ENCODE measurements at regions not wholly inside any gene's neighbourhood (a gene's known extent, or its start where the extent isn't known, plus 50 kb on each side); places are given as distances from the start of the nearest gene placed in this dataset.

DNA sequence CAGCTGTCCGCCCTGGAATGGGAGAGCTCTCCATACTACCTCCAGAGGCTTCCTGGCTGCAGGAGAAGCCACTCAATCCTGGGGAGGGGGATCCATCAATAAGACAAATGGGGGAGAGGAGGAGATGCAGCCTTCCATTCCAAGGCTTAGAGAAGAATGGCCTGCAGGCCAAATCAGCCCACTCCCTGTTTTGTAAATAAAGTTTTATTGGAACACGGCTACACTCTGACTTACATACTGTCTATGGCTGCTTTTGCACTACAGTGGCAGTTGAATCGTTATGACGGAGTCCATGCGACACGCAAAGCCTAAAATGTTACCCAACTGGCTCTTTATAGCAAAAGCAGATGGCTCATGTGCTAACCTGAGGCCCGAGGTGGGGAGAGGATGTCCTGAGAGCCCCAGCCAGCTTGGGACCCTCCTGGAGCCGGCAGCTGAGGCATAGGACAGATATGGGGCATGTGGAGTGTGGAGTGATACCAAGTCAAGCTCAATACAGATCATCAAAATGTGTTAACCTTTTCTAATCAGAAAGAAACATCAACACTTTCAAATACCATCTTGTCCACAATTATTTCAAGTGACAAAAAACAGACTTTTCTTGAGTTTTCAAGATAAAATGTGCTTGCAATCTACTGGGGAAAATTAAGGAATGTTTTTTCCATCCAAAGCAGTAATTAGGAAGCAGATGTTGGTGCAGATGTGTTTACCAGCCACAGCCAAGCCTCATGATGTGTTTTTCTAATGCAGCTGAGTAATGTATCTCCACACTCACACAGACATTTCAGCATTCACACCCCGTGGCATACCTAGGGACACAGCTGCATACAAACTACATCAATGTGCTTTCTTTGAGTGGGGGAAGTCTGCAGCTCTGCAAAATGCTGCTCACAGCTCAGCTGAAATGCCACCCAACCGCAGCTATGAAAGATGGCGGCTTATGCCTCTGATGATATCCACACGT, 181.6 kb downstream of the SHANK2 start:
- H3K4me1 ChIP-seq (ENCODE audit: control insufficient read depth in 4 of 4, insufficient read depth in 4 of 4, low read length in 3 of 4) = no peaks in the 10 kb centered on the region
- 92% methylated on average over 12 of the region's 12 CpGs for WGBS
- peaks cover 0 to 16% (median 5%) of the 10 kb centered on the region in 4 donors for H3K36me3 ChIP-seq (ENCODE audit: control insufficient read depth in 4 of 4, insufficient read depth in 3 of 4, low read depth in 1 of 4, low read length in 3 of 4)
- no peak overlapping the region for H3K4me3 ChIP-seq (ENCODE audit: low read depth in 1 of 3, low read length in 3 of 3)
- no peak for TF ChIP-seq HNF4G (IDR thresholded peaks at IDR 0.05)
- no peak for TF ChIP-seq TAF1 (conservative IDR thresholded peaks at IDR 0.05)
- no peak for TF ChIP-seq FOXA2 (IDR thresholded peaks at IDR 0.05)
- no peak for TF ChIP-seq RAD21 (IDR thresholded peaks at IDR 0.05)
- TF ChIP-seq GABPA (IDR thresholded peaks at IDR 0.05 in 1 of 2, conservative IDR thresholded peaks at IDR 0.05 in 1 of 2) = no peak
- TF ChIP-seq, protein P1, sequence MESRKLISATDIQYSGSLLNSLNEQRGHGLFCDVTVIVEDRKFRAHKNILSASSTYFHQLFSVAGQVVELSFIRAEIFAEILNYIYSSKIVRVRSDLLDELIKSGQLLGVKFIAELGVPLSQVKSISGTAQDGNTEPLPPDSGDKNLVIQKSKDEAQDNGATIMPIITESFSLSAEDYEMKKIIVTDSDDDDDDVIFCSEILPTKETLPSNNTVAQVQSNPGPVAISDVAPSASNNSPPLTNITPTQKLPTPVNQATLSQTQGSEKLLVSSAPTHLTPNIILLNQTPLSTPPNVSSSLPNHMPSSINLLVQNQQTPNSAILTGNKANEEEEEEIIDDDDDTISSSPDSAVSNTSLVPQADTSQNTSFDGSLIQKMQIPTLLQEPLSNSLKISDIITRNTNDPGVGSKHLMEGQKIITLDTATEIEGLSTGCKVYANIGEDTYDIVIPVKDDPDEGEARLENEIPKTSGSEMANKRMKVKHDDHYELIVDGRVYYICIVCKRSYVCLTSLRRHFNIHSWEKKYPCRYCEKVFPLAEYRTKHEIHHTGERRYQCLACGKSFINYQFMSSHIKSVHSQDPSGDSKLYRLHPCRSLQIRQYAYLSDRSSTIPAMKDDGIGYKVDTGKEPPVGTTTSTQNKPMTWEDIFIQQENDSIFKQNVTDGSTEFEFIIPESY (IDR thresholded peaks at IDR 0.05) = no peak
- TF ChIP-seq NR2F2 (IDR thresholded peaks at IDR 0.05) = no peak
- no peak for TF ChIP-seq FOXA1 (IDR thresholded peaks at IDR 0.05)
- H3K27ac ChIP-seq (ENCODE audit: low read depth in 1 of 2, low read length in 2 of 2) = no peak overlapping the region
- no peak overlapping the region for H3K9ac ChIP-seq (ENCODE audit: low read depth in 1 of 2, low read length in 2 of 2)
- no peaks in the 10 kb centered on the region for H3K27me3 ChIP-seq (ENCODE audit: control insufficient read depth in 4 of 4, insufficient read depth in 4 of 4, low read length in 3 of 4)
- no peak for DNase-seq (ENCODE audit: low spot score)
- no peaks in the 10 kb centered on the region for H3K9me3 ChIP-seq (ENCODE audit: control insufficient read depth in 4 of 4, low read length in 3 of 4)

DNA sequence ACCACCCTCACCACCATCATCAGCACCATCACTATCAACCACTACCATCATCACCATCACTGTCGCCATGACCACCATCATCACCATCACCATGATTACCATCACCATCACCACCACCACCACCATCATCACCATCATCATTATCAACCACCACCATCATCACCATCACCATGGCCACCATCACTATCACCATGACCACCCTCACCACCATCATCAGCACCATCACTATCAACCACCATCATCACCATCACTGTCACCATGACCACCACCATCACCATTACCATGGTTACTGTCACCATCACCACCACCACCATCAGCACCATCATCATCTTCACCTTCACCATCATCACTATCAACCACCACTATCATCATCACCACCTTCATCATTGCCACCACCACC, 183.4 kb downstream of the SHANK2 start:
- TF ChIP-seq, protein P2, sequence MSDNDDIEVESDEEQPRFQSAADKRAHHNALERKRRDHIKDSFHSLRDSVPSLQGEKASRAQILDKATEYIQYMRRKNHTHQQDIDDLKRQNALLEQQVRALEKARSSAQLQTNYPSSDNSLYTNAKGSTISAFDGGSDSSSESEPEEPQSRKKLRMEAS (IDR thresholded peaks at IDR 0.05) = no peak
- TF ChIP-seq, protein P1 (IDR thresholded peaks at IDR 0.05) = no peak
- TF ChIP-seq, protein P3, sequence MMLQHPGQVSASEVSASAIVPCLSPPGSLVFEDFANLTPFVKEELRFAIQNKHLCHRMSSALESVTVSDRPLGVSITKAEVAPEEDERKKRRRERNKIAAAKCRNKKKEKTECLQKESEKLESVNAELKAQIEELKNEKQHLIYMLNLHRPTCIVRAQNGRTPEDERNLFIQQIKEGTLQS (IDR thresholded peaks at IDR 0.05) = no peak
- TF ChIP-seq YY1 (IDR thresholded peaks at IDR 0.05) (no peak), NR2F2 (IDR thresholded peaks at IDR 0.05) (no peak), SP1 (IDR thresholded peaks at IDR 0.05) (no peak), GABPA (IDR thresholded peaks at IDR 0.05 in 1 of 2, conservative IDR thresholded peaks at IDR 0.05 in 1 of 2) (no peak), HNF4G (IDR thresholded peaks at IDR 0.05) (no peak)
- Histone ChIP-seq H3K4me3 (ENCODE audit: low read depth in 1 of 3, low read length in 3 of 3) (no peak overlapping the region), H3K9ac (ENCODE audit: low read depth in 1 of 2, low read length in 2 of 2) (no peak overlapping the region), H3K27ac (ENCODE audit: low read depth in 1 of 2, low read length in 2 of 2) (no peak overlapping the region), H3K36me3 (ENCODE audit: control insufficient read depth in 4 of 4, insufficient read depth in 3 of 4, low read depth in 1 of 4, low read length in 3 of 4) (peaks cover 0 to 7% (median 3%) of the 10 kb centered on the region in 4 donors), H3K27me3 (ENCODE audit: control insufficient read depth in 4 of 4, insufficient read depth in 4 of 4, low read length in 3 of 4) (no peaks in the 10 kb centered on the region), H3K9me3 (ENCODE audit: control insufficient read depth in 4 of 4, low read length in 3 of 4) (no peaks in the 10 kb centered on the region), H3K4me1 (ENCODE audit: control insufficient read depth in 4 of 4, insufficient read depth in 4 of 4, low read length in 3 of 4) (peaks cover 0 to 1% (median 0%) of the 10 kb centered on the region in 4 donors)
- DNase-seq (ENCODE audit: low spot score) = no peak
- 100% methylated on average over 1 of the region's 1 CpG for WGBS

All from liver (tissue), 7 donors.